ENCODE measurements at regions not wholly inside any gene's neighbourhood (a gene's known extent, or its start where the extent isn't known, plus 50 kb on each side); places are given as distances from the start of the nearest gene placed in this dataset.
"Not testable (repeated sequence)": the region's sequence is repeated elsewhere in the genome, so short reads cannot be mapped to it uniquely, and the experiment has no call there.

- TF ChIP-seq, protein P1, sequence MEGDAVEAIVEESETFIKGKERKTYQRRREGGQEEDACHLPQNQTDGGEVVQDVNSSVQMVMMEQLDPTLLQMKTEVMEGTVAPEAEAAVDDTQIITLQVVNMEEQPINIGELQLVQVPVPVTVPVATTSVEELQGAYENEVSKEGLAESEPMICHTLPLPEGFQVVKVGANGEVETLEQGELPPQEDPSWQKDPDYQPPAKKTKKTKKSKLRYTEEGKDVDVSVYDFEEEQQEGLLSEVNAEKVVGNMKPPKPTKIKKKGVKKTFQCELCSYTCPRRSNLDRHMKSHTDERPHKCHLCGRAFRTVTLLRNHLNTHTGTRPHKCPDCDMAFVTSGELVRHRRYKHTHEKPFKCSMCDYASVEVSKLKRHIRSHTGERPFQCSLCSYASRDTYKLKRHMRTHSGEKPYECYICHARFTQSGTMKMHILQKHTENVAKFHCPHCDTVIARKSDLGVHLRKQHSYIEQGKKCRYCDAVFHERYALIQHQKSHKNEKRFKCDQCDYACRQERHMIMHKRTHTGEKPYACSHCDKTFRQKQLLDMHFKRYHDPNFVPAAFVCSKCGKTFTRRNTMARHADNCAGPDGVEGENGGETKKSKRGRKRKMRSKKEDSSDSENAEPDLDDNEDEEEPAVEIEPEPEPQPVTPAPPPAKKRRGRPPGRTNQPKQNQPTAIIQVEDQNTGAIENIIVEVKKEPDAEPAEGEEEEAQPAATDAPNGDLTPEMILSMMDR (IDR thresholded peaks at IDR 0.05), result not testable (repeated sequence)
- not testable (repeated sequence) for TF ChIP-seq POLR2A (IDR thresholded peaks at IDR 0.05)
These were observed 164.3 kb downstream of the POTEM start for GRCh38 chr14:19131553-19131952.
